IMR-90 (cell line): ENCODE measurements at regions not wholly inside any gene's neighbourhood (a gene's known extent, or its start where the extent isn't known, plus 50 kb on each side); places are given as distances from the start of the nearest gene placed in this dataset.
A peak's percentile ranks its signal among the peaks of the same experiment; 100 is the strongest.

Experiments
- ATAC-seq: fragments of 200-7000 bp; cut with Tn5 transposase; 2 replicates; pipeline ENCODE4 v1.9.1; 2020; ENCODE audit warnings: low read depth, mild to moderate bottlenecking, moderate library complexity
- BruUV-seq: library from RNA; stranded (reverse); fragments of 400-500 nt; replicated peaks from 2 replicates; lab custom pipeline; 2021; lab: Mats Ljungman, UMichigan
- CTCF ChIA-PET: fragments of 300-600 bp; formaldehyde crosslinking; extraction: SDS; loops from one replicate; lab custom pipeline; 2021; ENCODE audit warnings: antibody characterized with exemption; lab: Yijun Ruan, JAX
- POLR2A ChIA-PET: fragments of 300-600 bp; sonication (Branson Sonifier 250); formaldehyde crosslinking; loops from one replicate; lab custom pipeline; 2022; ENCODE audit warnings: antibody characterized with exemption; ENCODE audit not compliant: unreplicated experiment; lab: Charles Lee
- DNase-seq: peaks from one replicate; pipeline ENCODE4 v3.0.0; 2013
- H2AFZ ChIP-seq: replicated peaks from 2 replicates; pipeline ENCODE3; 2013; ENCODE audit warnings: low read length, mild to moderate bottlenecking; ENCODE audit not compliant: poor library complexity
- H2AK5ac ChIP-seq: 2 replicates; pipeline ENCODE4 v1.6.1; 2013; ENCODE audit warnings: low read depth, low read length, inconsistent platforms
- H2AK9ac ChIP-seq: replicated peaks from 2 replicates; pipeline ENCODE3; 2013; ENCODE audit warnings: mild to moderate bottlenecking, low read depth, low read length, moderate library complexity; ENCODE audit not compliant: poor library complexity
- H2BK120ac ChIP-seq: 2 replicates; pipeline ENCODE4 v1.6.1; 2013; ENCODE audit warnings: low read depth, low read length, inconsistent platforms
- H2BK15ac ChIP-seq: 3 replicates; pipeline ENCODE4 v1.6.1; 2013; ENCODE audit warnings: low read depth, low read length, inconsistent platforms
- H2BK20ac ChIP-seq: 2 replicates; pipeline ENCODE4 v1.6.1; 2013; ENCODE audit warnings: low read depth, mild to moderate bottlenecking, inconsistent platforms, low read length, moderate library complexity
- H2BK5ac ChIP-seq: 2 replicates; pipeline ENCODE4 v1.6.1; 2013; ENCODE audit warnings: mild to moderate bottlenecking, low read depth, low read length, inconsistent platforms; ENCODE audit not compliant: poor library complexity, severe bottlenecking
- H3K14ac ChIP-seq: replicated peaks from 2 replicates; pipeline ENCODE4 v1.6.1; 2013; ENCODE audit warnings: low read depth, low read length, inconsistent platforms
- H3K18ac ChIP-seq: 2 replicates; pipeline ENCODE4 v1.6.1; 2013; ENCODE audit warnings: low read depth, low read length, control low read depth
- H3K23ac ChIP-seq: 2 replicates; pipeline ENCODE4 v1.6.1; 2013; ENCODE audit warnings: low read depth, low read length, inconsistent platforms
- H3K27ac ChIP-seq: 2 replicates; pipeline ENCODE4 v1.5.1; 2013; ENCODE audit warnings: mild to moderate bottlenecking, control low read depth, low read length; ENCODE audit not compliant: insufficient read depth
- H3K27me3 ChIP-seq: 2 replicates; pipeline ENCODE4 v1.6.1; 2013; ENCODE audit warnings: low read length; ENCODE audit not compliant: control insufficient read depth, insufficient read depth
- H3K36me3 ChIP-seq: 2 replicates; pipeline ENCODE4 v1.6.1; 2013; ENCODE audit warnings: low read length, mixed read lengths; ENCODE audit not compliant: control insufficient read depth, insufficient read depth
- H3K4ac ChIP-seq: 2 replicates; pipeline ENCODE4 v1.6.1; 2013; ENCODE audit warnings: low read depth, low read length, inconsistent platforms
- H3K4me1 ChIP-seq: 2 replicates; pipeline ENCODE4 v1.6.1; 2013; ENCODE audit warnings: low read length, mixed read lengths; ENCODE audit not compliant: control insufficient read depth, insufficient read depth
- H3K4me2 ChIP-seq: 2 replicates; pipeline ENCODE4 v1.6.1; 2013; ENCODE audit warnings: low read depth, mild to moderate bottlenecking, control low read depth, low read length, moderate library complexity
- H3K4me3 ChIP-seq: 2 replicates; pipeline ENCODE4 v1.5.1; 2013; ENCODE audit warnings: low read depth, mild to moderate bottlenecking, control low read depth, low read length, moderate library complexity; ENCODE audit not compliant: insufficient read depth
- H3K56ac ChIP-seq: 2 replicates; pipeline ENCODE4 v1.6.1; 2013; ENCODE audit warnings: low read length, inconsistent platforms; ENCODE audit not compliant: insufficient read depth; ENCODE audit errors: extremely low read depth
- H3K79me1 ChIP-seq, 2 experiments: 2 replicates each; pipeline ENCODE4 v1.6.1; 2013; ENCODE audit warnings: low read length in 2 of 2, inconsistent platforms in 1 of 2, low read depth in 1 of 2
- H3K9ac ChIP-seq: 2 replicates; pipeline ENCODE4 v1.6.1; 2013; ENCODE audit warnings: low read depth, low read length, control low read depth
- H3K9me1 ChIP-seq: 2 replicates; pipeline ENCODE4 v1.6.1; 2013; ENCODE audit warnings: low read length, inconsistent platforms; ENCODE audit not compliant: insufficient read depth
- H3K9me3 ChIP-seq: 2 replicates; pipeline ENCODE4 v1.6.1; 2013; ENCODE audit warnings: low read length; ENCODE audit not compliant: control insufficient read depth, insufficient read depth
- H4K20me1 ChIP-seq: 2 replicates; pipeline ENCODE4 v1.6.1; 2013; ENCODE audit warnings: low read length, inconsistent platforms; ENCODE audit not compliant: insufficient read depth
- H4K5ac ChIP-seq: 2 replicates; pipeline ENCODE4 v1.6.1; 2013; ENCODE audit warnings: mild to moderate bottlenecking, low read depth, low read length, control low read depth
- H4K8ac ChIP-seq, 2 experiments: 2 replicates each; pipeline ENCODE4 v1.6.1; 2013; ENCODE audit warnings: low read depth in 2 of 2, low read length in 2 of 2, control low read depth in 1 of 2, inconsistent platforms in 1 of 2
- H4K91ac ChIP-seq: 2 replicates; pipeline ENCODE4 v1.6.1; 2013; ENCODE audit warnings: low read depth, low read length, inconsistent platforms; ENCODE audit not compliant: insufficient read depth
- CEBPB ChIP-seq: IDR thresholded peaks from 2 replicates; pipeline ENCODE4 v1.6.1; 2012; ENCODE audit warnings: low read depth, low read length, improper control_type of control experiment
- FOS ChIP-seq: fragments of 150-350 bp; IDR thresholded peaks from 2 replicates; pipeline ENCODE4 v1.6.1; 2016; ENCODE audit warnings: low read depth, low read length
- POLR2A ChIP-seq: IDR thresholded peaks from 2 replicates; pipeline ENCODE4 v1.6.1; 2012; ENCODE audit warnings: mild to moderate bottlenecking, low read depth, low read length
- RAD21 ChIP-seq: IDR thresholded peaks from 2 replicates; pipeline ENCODE4 v1.6.1; 2012; ENCODE audit warnings: low read length, improper control_type of control experiment
- SMC3 ChIP-seq: fragments of 150-350 bp; IDR thresholded peaks from 2 replicates; pipeline ENCODE4 v1.6.1; 2016; ENCODE audit warnings: low read depth, mild to moderate bottlenecking, antibody characterized with exemption, low read length, moderate library complexity
- WGBS, 2 experiments: methylation state at CpG; one replicate each; pipeline versions ENCODE4 v1.1.5 to v1.1.7; 2013; ENCODE audit warnings: missing lambda C conversion rate in 2 of 2; ENCODE audit not compliant: insufficient read length in 1 of 2; ENCODE audit errors: extremely low coverage in 2 of 2; 5-methylcytosine and 5-hydroxymethylcytosine counted together
- dilution Hi-C: fragments of 300-500 bp; cut with HindIII; formaldehyde crosslinking; loops from one replicate; pipeline ENCODE4 v1.14.3; 2018; ENCODE audit warnings: low sequenced_read_pairs; ENCODE audit not compliant: unreplicated experiment
- in situ Hi-C: fragments of 300-500 bp; cut with MboI; formaldehyde crosslinking; loops from 3 replicates; pipeline ENCODE4 v1.14.3; 2019; ENCODE audit warnings: low sequenced_read_pairs, inconsistent platforms, mixed read lengths
- intact Hi-C: fragments of 100-400 bp; cut with micrococcal nuclease; formaldehyde crosslinking; loops from 2 replicates; pipeline ENCODE4 v1.10.0; 2022

DNA sequence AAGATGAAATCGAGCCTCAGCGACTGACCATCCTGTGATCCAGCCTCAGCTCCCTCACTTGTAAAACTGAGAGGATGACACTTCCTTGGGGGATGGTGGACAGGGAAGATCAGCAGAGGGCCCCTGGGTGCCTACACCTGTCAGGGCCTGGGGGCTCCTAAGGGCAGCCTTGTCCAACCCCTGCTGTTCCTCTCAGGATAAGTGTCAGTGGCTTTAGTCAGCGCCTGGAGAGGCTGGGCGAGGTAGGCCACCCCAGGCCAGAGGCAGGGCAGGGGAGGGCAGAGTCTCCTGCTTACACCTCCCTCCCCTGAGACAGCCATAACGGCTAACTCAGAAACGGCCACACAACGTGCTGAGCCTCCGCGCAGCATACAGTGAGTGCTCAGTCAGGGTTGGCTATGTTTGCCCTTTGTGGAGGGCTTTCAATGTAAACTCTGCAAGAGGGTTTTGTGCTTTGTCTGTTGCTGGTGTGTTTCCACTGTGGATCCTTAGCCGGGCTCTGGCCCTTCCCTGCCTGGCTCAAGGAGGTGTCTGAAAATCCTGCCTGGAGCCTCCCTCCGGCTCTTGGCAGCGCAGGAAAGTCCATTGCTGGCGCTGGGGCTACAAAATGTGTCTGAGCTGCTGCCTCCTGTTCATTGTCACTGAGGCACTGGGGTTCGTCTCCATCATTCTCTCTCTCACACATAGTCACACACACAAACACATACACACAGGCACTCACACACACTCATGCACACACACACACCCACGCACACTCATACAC lies 588.4 kb downstream of the PTPRU start:
- Histone ChIP-seq H2BK20ac (no peak overlapping the region), H3K9ac (no peak overlapping the region), H3K23ac (no peak overlapping the region), H3K4me2 (no peak overlapping the region), H3K4me3 (no peak overlapping the region), H3K9me3 (no peaks in the 10 kb centered on the region), H3K56ac (no peak overlapping the region), H2BK120ac (no peak overlapping the region), H3K18ac (no peak overlapping the region), H3K79me1 (no peaks in the 10 kb centered on the region), H2AK9ac (no peak overlapping the region), H2BK5ac (peak overlapping the region; percentile 65), H3K4me1 (no peaks in the 10 kb centered on the region), H3K4ac (no peak overlapping the region), H3K27ac (no peak overlapping the region), H3K36me3 (no peaks in the 10 kb centered on the region), H2AFZ (no peak overlapping the region), H4K5ac (no peak overlapping the region), H4K20me1 (no peaks in the 10 kb centered on the region; the same call in 1 of the 2 replicates), H2BK15ac (no peak overlapping the region), H4K8ac (no peak overlapping the region), H3K14ac (no peak overlapping the region), H3K27me3 (no peaks in the 10 kb centered on the region), H2AK5ac (no peak overlapping the region), H3K9me1 (no peaks in the 10 kb centered on the region), H4K91ac (no peak overlapping the region)
- ChIA-PET CTCF (no interaction called here), POLR2A (no interaction called here)
- no TSS peak for BruUV-seq
- TF ChIP-seq POLR2A (no peak), FOS (no peak), SMC3 (no peak), RAD21 (no peak), CEBPB (no peak)
- dilution Hi-C loops (no loop called here), intact Hi-C loops (no loop called here), in situ Hi-C loops (no loop called here)
- DNase-seq (no peak), ATAC-seq (no peak)
- WGBS, 2 experiments = 75% methylated on average over 7 of the region's 15 CpGs; no CpG with 5 or more reads in 1 of the 2 experiments
